HCT116 (cell line): ENCODE measurements at regions not wholly inside any gene's neighbourhood (a gene's known extent, or its start where the extent isn't known, plus 50 kb on each side); places are given as distances from the start of the nearest gene placed in this dataset.

ENCODE experiments used
- ATAC-seq: fragments of 200-7000 bp; cut with Tn5 transposase; 2 replicates; pipeline ENCODE4 v1.9.1; 2020; ENCODE audit warnings: mild to moderate bottlenecking, moderate library complexity
- BruUV-seq: library from RNA; stranded (reverse); fragments of 400-500 nt; replicated peaks from 2 replicates; lab custom pipeline; 2021; lab: Mats Ljungman, UMichigan
- CTCF ChIA-PET: fragments of 300-600 bp; sonication (Branson Sonifier 250); formaldehyde crosslinking; loops from one replicate; lab custom pipeline; 2021; ENCODE audit warnings: antibody characterized with exemption; lab: Charles Lee
- POLR2A ChIA-PET: fragments of 300-600, 350-600 bp; sonication (Branson Sonifier 250); formaldehyde crosslinking; loops from one replicate; lab custom pipeline; 2021; ENCODE audit warnings: antibody characterized with exemption; lab: Charles Lee
- RAD21 ChIA-PET, 2 experiments: fragments of 300-600 bp; sonication (Branson Sonifier 250); formaldehyde crosslinking; loops; one replicate each; lab custom pipeline; 2023; ENCODE audit warnings: low total read pairs in 2 of 2; ENCODE audit not compliant: uncharacterized antibody in 2 of 2, unreplicated experiment in 2 of 2, low non-redundant PET in 1 of 2; lab: Charles Lee
- DNase-seq: peaks from one replicate; pipeline ENCODE4 v3.0.0-alpha.2; 2010; ENCODE audit warnings: low read depth, low spot score
- H2AFZ ChIP-seq: fragments of 200-600 bp; shearing (Covaris generic), sonication (generic); 2 replicates; pipeline ENCODE4 v1.6.1; 2017; ENCODE audit warnings: low read depth, mixed run types, mixed read lengths, antibody characterized with exemption, low read length; ENCODE audit not compliant: poor library complexity, severe bottlenecking
- H3K27ac ChIP-seq: 2 replicates; pipeline ENCODE4 v1.5.1; 2012; ENCODE audit warnings: low read depth, low read length
- H3K27me3 ChIP-seq: fragments of 200-600 bp; sonication (generic); 2 replicates; pipeline ENCODE4 v1.6.1; 2016; ENCODE audit warnings: mixed run types, low read length, mixed read lengths; ENCODE audit not compliant: insufficient read depth
- H3K36me3 ChIP-seq, 2 experiments: fragments of 200-500 bp in 1 of 2; fragments of 200-600 bp in 1 of 2; sonication (Bioruptor generic) in 1 of 2; sonication (generic) in 1 of 2; 2 replicates each; pipeline versions ENCODE4 v1.5.1 to v1.6.1; 2014 to 2016; ENCODE audit warnings: low read length in 2 of 2, inconsistent platforms in 1 of 2, mixed read lengths in 1 of 2, mixed run types in 1 of 2; ENCODE audit not compliant: insufficient read depth in 2 of 2, control insufficient read depth in 1 of 2
- H3K4me1 ChIP-seq, 2 experiments: fragments of 200-600 bp in 1 of 2; sonication (generic) in 1 of 2; 2 replicates each; pipeline versions ENCODE4 v1.5.1 to v1.6.1; 2012 to 2017; ENCODE audit warnings: low read length in 2 of 2, inconsistent platforms in 1 of 2, mild to moderate bottlenecking in 1 of 2, mixed read lengths in 1 of 2, mixed run types in 1 of 2, moderate library complexity in 1 of 2; ENCODE audit not compliant: insufficient read depth in 2 of 2, control insufficient read depth in 1 of 2
- H3K4me2 ChIP-seq: fragments of 200-600 bp; sonication (generic); 2 replicates; pipeline ENCODE4 v1.6.1; 2017; ENCODE audit warnings: mixed run types, low read length, mixed read lengths
- H3K4me3 ChIP-seq, 2 experiments: fragments of 200-600 bp in 1 of 2; sonication (generic) in 1 of 2; replicated peaks in 1 of 2; 2 replicates each; pipeline ENCODE4 v1.5.1; 2011 to 2016; ENCODE audit warnings: low read length in 2 of 2, control low read depth in 1 of 2, low read depth in 1 of 2, mild to moderate bottlenecking in 1 of 2, mixed read lengths in 1 of 2, mixed run types in 1 of 2
- H3K79me2 ChIP-seq: fragments of 200-600 bp; sonication (generic); 2 replicates; pipeline ENCODE4 v1.6.1; 2017; ENCODE audit warnings: mild to moderate bottlenecking, mixed run types, low read length, moderate library complexity, mixed read lengths; ENCODE audit not compliant: insufficient read depth
- H3K9ac ChIP-seq: fragments of 200-600 bp; sonication (generic); 2 replicates; pipeline ENCODE4 v1.6.1; 2016; ENCODE audit warnings: low read length, mixed read lengths
- H3K9me2 ChIP-seq: fragments of 200-600 bp; sonication (generic), shearing (Covaris generic); 2 replicates; pipeline ENCODE4 v1.6.1; 2017; ENCODE audit warnings: mixed run types, mild to moderate bottlenecking, moderate library complexity; ENCODE audit not compliant: insufficient read depth
- H3K9me3 ChIP-seq, 2 experiments: fragments of 200-500 bp in 1 of 2; fragments of 200-600 bp in 1 of 2; sonication (Bioruptor generic) in 1 of 2; sonication (generic) in 1 of 2; 2 replicates each; pipeline ENCODE4 v1.6.1; 2014 to 2017; ENCODE audit warnings: low read length in 2 of 2, mixed read lengths in 2 of 2, inconsistent platforms in 1 of 2, low read depth in 1 of 2, mild to moderate bottlenecking in 1 of 2, mixed run types in 1 of 2, moderate library complexity in 1 of 2; ENCODE audit not compliant: control insufficient read depth in 1 of 2, insufficient read depth in 1 of 2
- H4K20me1 ChIP-seq: fragments of 200-600 bp; sonication (generic), shearing (Covaris generic); 2 replicates; pipeline ENCODE4 v1.6.1; 2017; ENCODE audit warnings: mixed run types, mild to moderate bottlenecking, moderate library complexity; ENCODE audit not compliant: insufficient read depth
- CEBPB ChIP-seq: IDR thresholded peaks from 2 replicates; pipeline ENCODE4 v1.6.1; 2012; ENCODE audit warnings: low read depth
- EGR1 ChIP-seq: IDR thresholded peaks from 2 replicates; pipeline ENCODE4 v1.6.1; 2012; ENCODE audit warnings: low read depth
- EZH2 ChIP-seq: fragments of 200-600 bp; sonication (generic); IDR thresholded peaks from 2 replicates; pipeline ENCODE4 v1.6.1; 2017; ENCODE audit warnings: antibody characterized with exemption, mixed run types
- EZH2phosphoT487 ChIP-seq: fragments of 200-600 bp; IDR thresholded peaks from 2 replicates; pipeline ENCODE4 v1.6.1; 2018; ENCODE audit warnings: antibody characterized with exemption, borderline replicate concordance
- JUND ChIP-seq: IDR thresholded peaks from 2 replicates; pipeline ENCODE4 v1.6.1; 2012
- POLR2A ChIP-seq: IDR thresholded peaks from 2 replicates; pipeline ENCODE4 v1.7.0; 2011; ENCODE audit warnings: borderline replicate concordance; ENCODE audit not compliant: insufficient read depth, insufficient read length; ENCODE audit errors: extremely low read depth
- POLR2AphosphoS5 ChIP-seq: IDR thresholded peaks from 2 replicates; pipeline ENCODE4 v1.6.1; 2011; ENCODE audit warnings: mild to moderate bottlenecking, low read depth, low read length, moderate library complexity
- RAD21 ChIP-seq: IDR thresholded peaks from 2 replicates; pipeline ENCODE4 v1.6.1; 2012; ENCODE audit warnings: low read depth, mild to moderate bottlenecking
- SIN3A ChIP-seq: IDR thresholded peaks from 2 replicates; pipeline ENCODE4 v1.6.1; 2012; ENCODE audit warnings: low read depth
- SP1 ChIP-seq: IDR thresholded peaks from 2 replicates; pipeline ENCODE4 v1.6.1; 2012; ENCODE audit warnings: low read depth
- SRF ChIP-seq: IDR thresholded peaks from 2 replicates; pipeline ENCODE4 v1.6.1; 2012; ENCODE audit warnings: low read depth
- TCF7L2 ChIP-seq: IDR thresholded peaks from 2 replicates; pipeline ENCODE4 v1.7.0; 2011; ENCODE audit warnings: borderline replicate concordance, inconsistent platforms; ENCODE audit not compliant: insufficient read depth, insufficient read length; ENCODE audit errors: extremely low read depth
- ZFX ChIP-seq: fragments of 450-650 bp; IDR thresholded peaks from 2 replicates; pipeline ENCODE4 v1.6.1; 2017
- intact Hi-C: fragments of 100-400 bp; cut with micrococcal nuclease; formaldehyde crosslinking; loops from 2 replicates; pipeline ENCODE4 v1.10.0; 2022
- TF ChIP-seq, protein P1 (sequence below): IDR thresholded peaks from 2 replicates; pipeline ENCODE4 v1.6.1; 2011; ENCODE audit warnings: mild to moderate bottlenecking, low read length, moderate library complexity; ENCODE audit not compliant: insufficient replicate concordance; ENCODE audit errors: extremely low read depth
- TF ChIP-seq, protein P2 (sequence below): IDR thresholded peaks from 2 replicates; pipeline ENCODE4 v1.6.1; 2012; ENCODE audit warnings: low read depth
- TF ChIP-seq, protein P3 (sequence below), 3 experiments: fragments of 200-600 bp in 1 of 3; sonication (generic) in 1 of 3; IDR thresholded peaks in 2 of 3; conservative IDR thresholded peaks in 1 of 3; 2 replicates each; pipeline ENCODE4 v1.5.1; 2012 to 2017; ENCODE audit warnings: low read depth in 2 of 3, low read length in 2 of 3, antibody characterized with exemption in 1 of 3, borderline replicate concordance in 1 of 3, control low read depth in 1 of 3, mild to moderate bottlenecking in 1 of 3, mixed read lengths in 1 of 3, mixed run types in 1 of 3, moderate library complexity in 1 of 3; ENCODE audit not compliant: insufficient read depth in 1 of 3
- TF ChIP-seq, protein P4 (sequence below): IDR thresholded peaks from 2 replicates; pipeline ENCODE4 v1.6.1; 2012

DNA sequence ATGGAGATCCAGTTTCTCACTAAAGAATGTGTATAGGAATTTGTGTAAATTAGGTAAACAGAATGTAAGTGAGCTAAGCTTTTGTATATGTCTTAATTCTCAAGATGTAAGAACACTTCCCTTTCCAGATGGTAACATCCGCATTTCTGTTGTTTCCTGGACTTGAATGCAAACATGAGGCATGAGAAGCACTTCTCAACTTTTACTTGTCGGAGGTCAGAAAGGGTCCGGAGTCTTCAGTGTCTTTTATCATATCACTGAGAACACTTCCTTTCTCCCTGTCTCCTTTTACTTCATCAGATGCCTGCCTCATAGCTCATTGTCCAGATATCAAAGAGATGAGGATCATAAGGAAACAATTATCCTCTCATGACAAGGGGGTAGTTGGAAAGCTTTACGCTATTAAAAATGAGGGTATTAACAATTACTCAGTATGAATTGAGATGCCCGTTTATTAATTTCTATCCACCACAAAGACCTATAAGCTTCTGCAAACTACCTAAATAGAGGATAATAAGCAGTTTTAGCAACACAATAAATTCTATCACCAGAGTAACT, 214.1 kb upstream of the FLRT2 start:
- no peaks in the 10 kb centered on the region for H3K4me1 ChIP-seq

More for the DNA sequence above, 214.1 kb upstream of the FLRT2 start:
- H3K27ac ChIP-seq: no peak overlapping the region
- RAD21 ChIA-PET: no interaction called here
- H3K36me3 ChIP-seq: no peaks in the 10 kb centered on the region
- no peaks in the 10 kb centered on the region for H4K20me1 ChIP-seq
- CTCF ChIA-PET: no interaction called here
- H3K9me2 ChIP-seq: no peaks in the 10 kb centered on the region
- no TSS peak for BruUV-seq
- ATAC-seq: no peak
- H3K27me3 ChIP-seq: no peaks in the 10 kb centered on the region
- POLR2A ChIA-PET: no interaction called here
- H2AFZ ChIP-seq: no peak overlapping the region
- no peak for TF ChIP-seq TCF7L2
- TF ChIP-seq SIN3A: no peak
- no peak for TF ChIP-seq EZH2
- no peak for TF ChIP-seq RAD21
- no peak for TF ChIP-seq SRF
- TF ChIP-seq, protein P1, sequence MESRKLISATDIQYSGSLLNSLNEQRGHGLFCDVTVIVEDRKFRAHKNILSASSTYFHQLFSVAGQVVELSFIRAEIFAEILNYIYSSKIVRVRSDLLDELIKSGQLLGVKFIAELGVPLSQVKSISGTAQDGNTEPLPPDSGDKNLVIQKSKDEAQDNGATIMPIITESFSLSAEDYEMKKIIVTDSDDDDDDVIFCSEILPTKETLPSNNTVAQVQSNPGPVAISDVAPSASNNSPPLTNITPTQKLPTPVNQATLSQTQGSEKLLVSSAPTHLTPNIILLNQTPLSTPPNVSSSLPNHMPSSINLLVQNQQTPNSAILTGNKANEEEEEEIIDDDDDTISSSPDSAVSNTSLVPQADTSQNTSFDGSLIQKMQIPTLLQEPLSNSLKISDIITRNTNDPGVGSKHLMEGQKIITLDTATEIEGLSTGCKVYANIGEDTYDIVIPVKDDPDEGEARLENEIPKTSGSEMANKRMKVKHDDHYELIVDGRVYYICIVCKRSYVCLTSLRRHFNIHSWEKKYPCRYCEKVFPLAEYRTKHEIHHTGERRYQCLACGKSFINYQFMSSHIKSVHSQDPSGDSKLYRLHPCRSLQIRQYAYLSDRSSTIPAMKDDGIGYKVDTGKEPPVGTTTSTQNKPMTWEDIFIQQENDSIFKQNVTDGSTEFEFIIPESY: no peak
- TF ChIP-seq POLR2AphosphoS5: no peak
- TF ChIP-seq EZH2phosphoT487: no peak
- TF ChIP-seq, protein P2, sequence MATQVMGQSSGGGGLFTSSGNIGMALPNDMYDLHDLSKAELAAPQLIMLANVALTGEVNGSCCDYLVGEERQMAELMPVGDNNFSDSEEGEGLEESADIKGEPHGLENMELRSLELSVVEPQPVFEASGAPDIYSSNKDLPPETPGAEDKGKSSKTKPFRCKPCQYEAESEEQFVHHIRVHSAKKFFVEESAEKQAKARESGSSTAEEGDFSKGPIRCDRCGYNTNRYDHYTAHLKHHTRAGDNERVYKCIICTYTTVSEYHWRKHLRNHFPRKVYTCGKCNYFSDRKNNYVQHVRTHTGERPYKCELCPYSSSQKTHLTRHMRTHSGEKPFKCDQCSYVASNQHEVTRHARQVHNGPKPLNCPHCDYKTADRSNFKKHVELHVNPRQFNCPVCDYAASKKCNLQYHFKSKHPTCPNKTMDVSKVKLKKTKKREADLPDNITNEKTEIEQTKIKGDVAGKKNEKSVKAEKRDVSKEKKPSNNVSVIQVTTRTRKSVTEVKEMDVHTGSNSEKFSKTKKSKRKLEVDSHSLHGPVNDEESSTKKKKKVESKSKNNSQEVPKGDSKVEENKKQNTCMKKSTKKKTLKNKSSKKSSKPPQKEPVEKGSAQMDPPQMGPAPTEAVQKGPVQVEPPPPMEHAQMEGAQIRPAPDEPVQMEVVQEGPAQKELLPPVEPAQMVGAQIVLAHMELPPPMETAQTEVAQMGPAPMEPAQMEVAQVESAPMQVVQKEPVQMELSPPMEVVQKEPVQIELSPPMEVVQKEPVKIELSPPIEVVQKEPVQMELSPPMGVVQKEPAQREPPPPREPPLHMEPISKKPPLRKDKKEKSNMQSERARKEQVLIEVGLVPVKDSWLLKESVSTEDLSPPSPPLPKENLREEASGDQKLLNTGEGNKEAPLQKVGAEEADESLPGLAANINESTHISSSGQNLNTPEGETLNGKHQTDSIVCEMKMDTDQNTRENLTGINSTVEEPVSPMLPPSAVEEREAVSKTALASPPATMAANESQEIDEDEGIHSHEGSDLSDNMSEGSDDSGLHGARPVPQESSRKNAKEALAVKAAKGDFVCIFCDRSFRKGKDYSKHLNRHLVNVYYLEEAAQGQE: no peak
- no peak for TF ChIP-seq ZFX
- TF ChIP-seq, protein P3, sequence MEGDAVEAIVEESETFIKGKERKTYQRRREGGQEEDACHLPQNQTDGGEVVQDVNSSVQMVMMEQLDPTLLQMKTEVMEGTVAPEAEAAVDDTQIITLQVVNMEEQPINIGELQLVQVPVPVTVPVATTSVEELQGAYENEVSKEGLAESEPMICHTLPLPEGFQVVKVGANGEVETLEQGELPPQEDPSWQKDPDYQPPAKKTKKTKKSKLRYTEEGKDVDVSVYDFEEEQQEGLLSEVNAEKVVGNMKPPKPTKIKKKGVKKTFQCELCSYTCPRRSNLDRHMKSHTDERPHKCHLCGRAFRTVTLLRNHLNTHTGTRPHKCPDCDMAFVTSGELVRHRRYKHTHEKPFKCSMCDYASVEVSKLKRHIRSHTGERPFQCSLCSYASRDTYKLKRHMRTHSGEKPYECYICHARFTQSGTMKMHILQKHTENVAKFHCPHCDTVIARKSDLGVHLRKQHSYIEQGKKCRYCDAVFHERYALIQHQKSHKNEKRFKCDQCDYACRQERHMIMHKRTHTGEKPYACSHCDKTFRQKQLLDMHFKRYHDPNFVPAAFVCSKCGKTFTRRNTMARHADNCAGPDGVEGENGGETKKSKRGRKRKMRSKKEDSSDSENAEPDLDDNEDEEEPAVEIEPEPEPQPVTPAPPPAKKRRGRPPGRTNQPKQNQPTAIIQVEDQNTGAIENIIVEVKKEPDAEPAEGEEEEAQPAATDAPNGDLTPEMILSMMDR (IDR thresholded peaks at IDR 0.05 in 2 of 3, conservative IDR thresholded peaks at IDR 0.05 in 1 of 3; ENCODE audit: borderline replicate concordance in 1 of 3, insufficient read depth in 1 of 3, low read depth in 2 of 3, low read length in 2 of 3): no peak
- no peak for TF ChIP-seq EGR1
- TF ChIP-seq SP1: no peak
- no peak for TF ChIP-seq JUND
- no peak for TF ChIP-seq POLR2A
- TF ChIP-seq CEBPB: no peak
- TF ChIP-seq, protein P4, sequence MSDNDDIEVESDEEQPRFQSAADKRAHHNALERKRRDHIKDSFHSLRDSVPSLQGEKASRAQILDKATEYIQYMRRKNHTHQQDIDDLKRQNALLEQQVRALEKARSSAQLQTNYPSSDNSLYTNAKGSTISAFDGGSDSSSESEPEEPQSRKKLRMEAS: no peak
- H3K9ac ChIP-seq: no peak overlapping the region
- no peak overlapping the region for H3K4me2 ChIP-seq
- H3K9me3 ChIP-seq: peaks cover 13 to 19% of the 10 kb centered on the region in 2 experiments; a peak in 3 of 4 replicates
- no peak for DNase-seq
- intact Hi-C loops: no loop called here
- no peaks in the 10 kb centered on the region for H3K79me2 ChIP-seq
- H3K4me3 ChIP-seq: no peak overlapping the region
